ENCODE measurements at regions not wholly inside any gene's neighbourhood (a gene's known extent, or its start where the extent isn't known, plus 50 kb on each side); places are given as distances from the start of the nearest gene placed in this dataset.
"Not testable (repeated sequence)": the region's sequence is repeated elsewhere in the genome, so short reads cannot be mapped to it uniquely, and the experiment has no call there.

- no peaks in the 10 kb centered on the region for H3K9me3 ChIP-seq (ENCODE audit: insufficient read depth, low read length)
- H4K20me1 ChIP-seq (ENCODE audit: insufficient read depth, low read length) = no peaks in the 10 kb centered on the region
- no peaks in the 10 kb centered on the region for H3K36me3 ChIP-seq (replicated peaks; ENCODE audit: low read depth, low read length)
- no peak overlapping the region for H3K9ac ChIP-seq (ENCODE audit: low read length)
- no peaks in the 10 kb centered on the region for H3K4me1 ChIP-seq (ENCODE audit: low read length)
- no peak overlapping the region for H3K4me2 ChIP-seq (ENCODE audit: low read length)
- H3K27me3 ChIP-seq (ENCODE audit: low read depth, low read length) = peaks cover 32% of the 10 kb centered on the region
- no peak overlapping the region for H3K27ac ChIP-seq (ENCODE audit: low read length)
- H3K79me2 ChIP-seq (ENCODE audit: low read length) = no peaks in the 10 kb centered on the region
- TF ChIP-seq EZH2phosphoT487 (IDR thresholded peaks at IDR 0.05; ENCODE audit: low read depth) = no peak
- TF ChIP-seq CTCF (IDR thresholded peaks at IDR 0.05; ENCODE audit: low read depth, low read length) = no peak
- no peak overlapping the region for H3K4me3 ChIP-seq (ENCODE audit: low read length)
- H2AFZ ChIP-seq (ENCODE audit: low read depth, low read length) = no peak overlapping the region
These were observed 116.2 kb upstream of the KCNK1 start for GRCh38 chr1:233497679-233498078.

- H3K4me2 ChIP-seq (ENCODE audit: low read length) = no peak overlapping the region
- peaks cover 32% of the 10 kb centered on the region for H3K27me3 ChIP-seq (ENCODE audit: low read depth, low read length)
These were observed 113.8 kb upstream of the KCNK1 start for GRCh38 chr1:233500106-233500505.

GRCh38 chr1:233503366-233503954 lies 110.4 kb upstream of the KCNK1 start:
- H3K9me3 ChIP-seq (ENCODE audit: insufficient read depth, low read length) = no peaks in the 10 kb centered on the region
- no peaks in the 10 kb centered on the region for H3K36me3 ChIP-seq (replicated peaks; ENCODE audit: low read depth, low read length)
- no peak overlapping the region for H3K4me3 ChIP-seq (ENCODE audit: low read length)
- no peak for TF ChIP-seq EZH2phosphoT487 (IDR thresholded peaks at IDR 0.05; ENCODE audit: low read depth)
- peaks cover 19% of the 10 kb centered on the region for H3K27me3 ChIP-seq (ENCODE audit: low read depth, low read length)
- no peak overlapping the region for H3K9ac ChIP-seq (ENCODE audit: low read length)
- H3K4me1 ChIP-seq (ENCODE audit: low read length) = peaks cover 4% of the 10 kb centered on the region; the same call in 1 of the 2 replicates
- H2AFZ ChIP-seq (ENCODE audit: low read depth, low read length) = no peak overlapping the region
- H4K20me1 ChIP-seq (ENCODE audit: insufficient read depth, low read length) = no peaks in the 10 kb centered on the region
- no peak overlapping the region for H3K4me2 ChIP-seq (ENCODE audit: low read length)
- H3K79me2 ChIP-seq (ENCODE audit: low read length) = no peaks in the 10 kb centered on the region
- H3K27ac ChIP-seq (ENCODE audit: low read length) = no peak overlapping the region

More at GRCh38 chr1:233500106-233500505, 113.8 kb upstream of the KCNK1 start:
- Histone ChIP-seq H3K9ac (ENCODE audit: low read length) (no peak overlapping the region), H3K4me3 (ENCODE audit: low read length) (no peak overlapping the region), H3K36me3 (replicated peaks; ENCODE audit: low read depth, low read length) (no peaks in the 10 kb centered on the region), H3K9me3 (ENCODE audit: insufficient read depth, low read length) (no peaks in the 10 kb centered on the region), H2AFZ (ENCODE audit: low read depth, low read length) (no peak overlapping the region), H3K4me1 (ENCODE audit: low read length) (peaks cover 1% of the 10 kb centered on the region; the same call in 1 of the 2 replicates), H3K27ac (ENCODE audit: low read length) (no peak overlapping the region), H3K79me2 (ENCODE audit: low read length) (no peaks in the 10 kb centered on the region), H4K20me1 (ENCODE audit: insufficient read depth, low read length) (no peaks in the 10 kb centered on the region)
- TF ChIP-seq CTCF (IDR thresholded peaks at IDR 0.05; ENCODE audit: low read depth, low read length) (no peak), EZH2phosphoT487 (IDR thresholded peaks at IDR 0.05; ENCODE audit: low read depth) (no peak)

- Histone ChIP-seq H3K4me1 (ENCODE audit: low read length) (peaks cover 4% of the 10 kb centered on the region; the same call in 1 of the 2 replicates), H3K36me3 (replicated peaks; ENCODE audit: low read depth, low read length) (no peaks in the 10 kb centered on the region), H3K9ac (ENCODE audit: low read length) (no peak overlapping the region), H3K27me3 (ENCODE audit: low read depth, low read length) (peaks cover 5% of the 10 kb centered on the region), H3K27ac (ENCODE audit: low read length) (no peak overlapping the region), H3K4me2 (ENCODE audit: low read length) (no peak overlapping the region), H3K9me3 (ENCODE audit: insufficient read depth, low read length) (no peaks in the 10 kb centered on the region), H2AFZ (ENCODE audit: low read depth, low read length) (no peak overlapping the region), H4K20me1 (ENCODE audit: insufficient read depth, low read length) (no peaks in the 10 kb centered on the region), H3K79me2 (ENCODE audit: low read length) (no peaks in the 10 kb centered on the region), H3K4me3 (ENCODE audit: low read length) (no peak overlapping the region)
- TF ChIP-seq EZH2phosphoT487 (IDR thresholded peaks at IDR 0.05; ENCODE audit: low read depth) (no peak), CTCF (IDR thresholded peaks at IDR 0.05; ENCODE audit: low read depth, low read length) (no peak)
These were observed 108.8 kb upstream of the KCNK1 start for GRCh38 chr1:233505130-233505529.

- not testable (repeated sequence) for H3K9ac ChIP-seq (ENCODE audit: low read length); H3K4me3 ChIP-seq (ENCODE audit: low read length); H3K36me3 ChIP-seq (replicated peaks; ENCODE audit: low read depth, low read length); H3K4me1 ChIP-seq (ENCODE audit: low read length); H3K79me2 ChIP-seq (ENCODE audit: low read length); H4K20me1 ChIP-seq (ENCODE audit: insufficient read depth, low read length); H3K4me2 ChIP-seq (ENCODE audit: low read length); H3K27me3 ChIP-seq (ENCODE audit: low read depth, low read length); H2AFZ ChIP-seq (ENCODE audit: low read depth, low read length); H3K9me3 ChIP-seq (ENCODE audit: insufficient read depth, low read length); H3K27ac ChIP-seq (ENCODE audit: low read length)
These were observed 108.0 kb upstream of the KCNK1 start for GRCh38 chr1:233505889-233506288.

All from OCI-LY3 (cell line).